ENCODE measurements at regions not wholly inside any gene's neighbourhood (a gene's known extent, or its start where the extent isn't known, plus 50 kb on each side); places are given as distances from the start of the nearest gene placed in this dataset.

GRCh38 chr4:81844717-81845116, 373.0 kb upstream of the RASGEF1B start:
- peak; percentile 80 for TF ChIP-seq CTCF (IDR thresholded peaks at IDR 0.05)
- TF ChIP-seq ZFX (IDR thresholded peaks at IDR 0.05; ENCODE audit: borderline replicate concordance): no peak

All from 22Rv1 (cell line).